Hepatocyte (in vitro differentiated cells): ENCODE measurements at regions not wholly inside any gene's neighbourhood (a gene's known extent, or its start where the extent isn't known, plus 50 kb on each side); places are given as distances from the start of the nearest gene placed in this dataset.

Source experiments
- EZH2 ChIP-seq: fragments of 200-600 bp; sonication (generic); IDR thresholded peaks from 2 replicates; pipeline ENCODE4 v1.6.1; 2016; ENCODE audit warnings: antibody characterized with exemption, mild to moderate bottlenecking, borderline replicate concordance
- EZH2phosphoT487 ChIP-seq: fragments of 200-600 bp; sonication (generic); IDR thresholded peaks from one replicate; pipeline ENCODE4 v1.6.1; 2018; ENCODE audit warnings: antibody characterized with exemption, mild to moderate bottlenecking, low read depth, moderate library complexity; ENCODE audit not compliant: unreplicated experiment, severe bottlenecking
- TF ChIP-seq, protein P1 (sequence below): fragments of 200-600 bp; sonication (generic); IDR thresholded peaks from 2 replicates; pipeline ENCODE4 v1.5.1; 2016; ENCODE audit warnings: antibody characterized with exemption, mild to moderate bottlenecking; ENCODE audit not compliant: poor library complexity

DNA sequence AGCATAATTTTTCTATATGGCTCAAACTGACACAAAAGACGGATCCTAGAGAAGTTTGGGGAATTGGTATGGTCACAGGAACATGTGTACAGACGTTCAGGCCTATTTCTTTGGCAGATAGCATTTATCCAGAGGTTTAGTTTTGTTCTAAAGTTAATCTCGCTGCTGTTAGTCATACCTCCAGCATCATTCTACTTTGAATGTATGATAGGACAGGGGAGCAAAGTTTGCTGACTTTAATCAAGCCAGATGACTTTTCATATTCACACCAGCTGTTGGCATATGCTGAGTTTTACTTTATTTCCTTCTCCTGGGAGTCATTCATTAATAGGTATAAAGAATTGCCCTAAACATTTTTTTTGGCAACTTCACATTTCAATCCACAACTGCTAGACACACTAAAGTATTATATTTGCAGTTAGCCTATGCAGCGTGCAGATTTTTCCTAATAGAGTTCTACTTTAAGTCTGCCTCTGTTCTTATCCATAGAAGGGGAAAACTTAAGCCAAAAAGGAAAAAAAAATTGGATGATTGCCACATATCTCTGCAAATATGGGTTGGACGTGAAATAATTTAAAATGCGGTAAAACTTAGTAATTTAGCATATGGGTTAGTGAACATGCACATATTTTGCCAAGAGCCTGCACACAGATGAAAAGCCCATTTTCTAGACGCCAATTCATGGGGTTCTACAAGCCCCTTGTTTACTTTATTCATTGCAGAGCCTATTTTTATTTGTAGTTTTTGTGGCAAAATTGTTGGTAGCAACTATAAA, 213.1 kb downstream of the C7orf25 start:
- TF ChIP-seq, protein P1, sequence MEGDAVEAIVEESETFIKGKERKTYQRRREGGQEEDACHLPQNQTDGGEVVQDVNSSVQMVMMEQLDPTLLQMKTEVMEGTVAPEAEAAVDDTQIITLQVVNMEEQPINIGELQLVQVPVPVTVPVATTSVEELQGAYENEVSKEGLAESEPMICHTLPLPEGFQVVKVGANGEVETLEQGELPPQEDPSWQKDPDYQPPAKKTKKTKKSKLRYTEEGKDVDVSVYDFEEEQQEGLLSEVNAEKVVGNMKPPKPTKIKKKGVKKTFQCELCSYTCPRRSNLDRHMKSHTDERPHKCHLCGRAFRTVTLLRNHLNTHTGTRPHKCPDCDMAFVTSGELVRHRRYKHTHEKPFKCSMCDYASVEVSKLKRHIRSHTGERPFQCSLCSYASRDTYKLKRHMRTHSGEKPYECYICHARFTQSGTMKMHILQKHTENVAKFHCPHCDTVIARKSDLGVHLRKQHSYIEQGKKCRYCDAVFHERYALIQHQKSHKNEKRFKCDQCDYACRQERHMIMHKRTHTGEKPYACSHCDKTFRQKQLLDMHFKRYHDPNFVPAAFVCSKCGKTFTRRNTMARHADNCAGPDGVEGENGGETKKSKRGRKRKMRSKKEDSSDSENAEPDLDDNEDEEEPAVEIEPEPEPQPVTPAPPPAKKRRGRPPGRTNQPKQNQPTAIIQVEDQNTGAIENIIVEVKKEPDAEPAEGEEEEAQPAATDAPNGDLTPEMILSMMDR = no peak
- TF ChIP-seq EZH2 = no peak
- TF ChIP-seq EZH2phosphoT487 = no peak
